Hepatocyte (in vitro differentiated cells): ENCODE measurements at regions not wholly inside any gene's neighbourhood (a gene's known extent, or its start where the extent isn't known, plus 50 kb on each side); places are given as distances from the start of the nearest gene placed in this dataset.
"Not testable (repeated sequence)": the region's sequence is repeated elsewhere in the genome, so short reads cannot be mapped to it uniquely, and the experiment has no call there.

Source experiments
- DNase-seq: peaks from one replicate; pipeline ENCODE4 v3.0.0-alpha.2; 2016; ENCODE audit warnings: low spot score
- H2AFZ ChIP-seq: fragments of 200-600 bp; sonication (generic); 2 replicates; pipeline ENCODE4 v1.6.0; 2016; ENCODE audit warnings: antibody characterized with exemption, mild to moderate bottlenecking
- H3K27ac ChIP-seq: fragments of 200-600 bp; sonication (generic); 2 replicates; pipeline ENCODE4 v1.5.1; 2016; ENCODE audit warnings: mild to moderate bottlenecking
- H3K27me3 ChIP-seq: fragments of 200-600 bp; sonication (generic); 2 replicates; pipeline ENCODE4 v1.6.1; 2016
- H3K36me3 ChIP-seq: fragments of 200-600 bp; sonication (generic); replicated peaks from 2 replicates; pipeline ENCODE4 v1.5.1; 2016; ENCODE audit warnings: low read depth; ENCODE audit not compliant: insufficient read depth
- H3K4me1 ChIP-seq: fragments of 200-600 bp; sonication (generic); 2 replicates; pipeline ENCODE4 v1.5.1; 2016; ENCODE audit warnings: mild to moderate bottlenecking, moderate library complexity; ENCODE audit not compliant: insufficient read depth
- H3K4me2 ChIP-seq: fragments of 200-600 bp; sonication (generic); 2 replicates; pipeline ENCODE4 v1.6.0; 2016
- H3K4me3 ChIP-seq: fragments of 200-600 bp; sonication (generic); 2 replicates; pipeline ENCODE4 v1.5.1; 2016; ENCODE audit warnings: mild to moderate bottlenecking
- H3K79me2 ChIP-seq: fragments of 200-600 bp; sonication (generic); 2 replicates; pipeline ENCODE4 v1.6.0; 2017; ENCODE audit warnings: mild to moderate bottlenecking
- H3K9me2 ChIP-seq: fragments of 200-600 bp; sonication (generic); replicated peaks from 2 replicates; pipeline ENCODE4 v1.6.0; 2017; ENCODE audit warnings: mild to moderate bottlenecking; ENCODE audit not compliant: insufficient read depth
- H3K9me3 ChIP-seq: fragments of 200-600 bp; sonication (generic); 2 replicates; pipeline ENCODE4 v1.5.1; 2016; ENCODE audit warnings: low read depth, mild to moderate bottlenecking
- H4K20me1 ChIP-seq: fragments of 200-600 bp; sonication (generic); 2 replicates; pipeline ENCODE4 v1.6.0; 2016; ENCODE audit warnings: mild to moderate bottlenecking; ENCODE audit not compliant: insufficient read depth, poor library complexity, severe bottlenecking
- WGBS: methylation state at CpG from one replicate; pipeline ENCODE4 v1.1.6; 2016; ENCODE audit warnings: low lambda C conversion rate; ENCODE audit errors: missing lambda C conversion rate; 5-methylcytosine and 5-hydroxymethylcytosine counted together

DNA sequence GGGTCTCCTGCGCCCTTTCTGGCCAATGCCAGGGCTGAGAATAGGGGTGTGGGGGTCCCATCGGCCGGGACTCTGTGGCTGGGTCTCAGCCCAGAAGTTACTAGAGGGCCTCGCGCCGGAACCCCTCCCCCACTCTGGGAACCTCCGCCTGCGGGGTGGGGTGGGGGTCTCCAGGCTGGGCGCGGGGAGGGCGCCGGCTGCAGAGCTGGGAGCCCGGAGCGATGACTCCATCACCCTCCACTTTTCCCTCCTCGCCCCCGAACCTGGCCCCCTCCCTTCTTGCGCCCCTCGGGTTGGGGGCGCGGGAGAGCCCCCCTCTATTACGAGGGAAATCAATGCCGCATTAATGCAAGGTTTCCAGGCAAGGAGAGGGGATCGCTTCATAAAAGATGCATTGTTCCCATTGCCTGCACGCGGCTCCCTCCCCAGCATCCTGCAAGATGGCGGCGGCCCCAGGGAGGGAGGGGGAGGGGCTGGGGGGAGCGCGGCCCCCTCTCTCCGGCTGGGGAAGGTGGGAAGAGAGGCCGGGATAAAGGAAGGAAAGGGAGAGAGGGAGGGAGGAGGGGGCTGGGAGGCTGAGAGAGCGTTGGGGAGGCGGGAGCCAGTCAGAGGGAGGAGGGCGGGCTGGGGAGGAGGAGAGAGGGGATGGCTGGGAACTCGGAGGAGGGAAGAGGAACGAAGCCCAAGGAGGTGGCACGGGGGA lies 156.7 kb downstream of the CRLF3 start:
- Histone ChIP-seq H3K4me2 (peak overlapping the region; percentile 78), H3K27ac (peak overlapping the region; percentile 61), H3K4me3 (peak overlapping the region; percentile 36), H2AFZ (peak overlapping the region; percentile 76)
- not testable (repeated sequence) for H4K20me1 ChIP-seq, H3K79me2 ChIP-seq, H3K36me3 ChIP-seq, H3K4me1 ChIP-seq, H3K9me2 ChIP-seq, H3K9me3 ChIP-seq, H3K27me3 ChIP-seq
- 0% methylated on average over 4 of the region's 37 CpGs for WGBS
- peak; percentile 84 for DNase-seq

DNA sequence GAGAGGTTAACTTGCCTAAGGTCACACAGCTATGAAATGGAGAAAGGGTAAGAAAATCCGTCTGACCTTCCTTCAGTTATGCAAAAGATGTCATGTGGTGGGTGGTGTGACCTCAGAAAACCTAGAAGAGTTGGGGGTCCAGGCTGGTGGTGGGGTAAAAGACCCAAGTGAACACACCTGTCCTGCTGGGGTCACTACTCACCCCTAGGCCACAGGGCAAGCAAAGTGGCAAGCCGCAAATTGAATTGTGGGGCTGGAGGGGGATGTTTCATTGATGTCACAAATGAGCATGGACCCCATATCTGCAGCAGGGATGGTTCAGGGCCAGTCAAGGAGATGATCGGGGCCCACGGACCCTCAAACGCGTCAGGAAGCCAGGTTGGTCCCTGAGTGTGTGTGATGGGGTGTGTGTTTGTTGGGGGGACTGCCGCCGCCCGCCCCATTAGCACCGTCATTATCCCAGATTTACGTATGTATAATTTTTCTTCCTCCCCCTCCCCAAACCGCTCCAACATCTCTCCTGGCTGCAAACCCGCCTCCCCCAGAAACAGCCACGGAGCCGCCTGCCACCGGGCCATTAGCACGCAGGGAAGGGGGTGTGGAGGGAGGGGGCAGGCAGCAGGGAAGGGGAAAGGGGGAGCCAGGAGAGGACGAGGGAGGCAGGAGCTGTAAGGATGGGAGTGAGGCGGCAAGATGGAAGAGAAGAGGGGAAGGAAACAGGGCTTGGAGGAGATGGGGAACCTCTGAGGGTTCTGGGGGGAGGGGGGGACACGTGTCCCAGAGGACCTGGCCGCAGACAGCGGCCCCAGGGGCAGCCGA lies 157.4 kb downstream of the CRLF3 start:
- H3K9me2 ChIP-seq, H3K4me3 ChIP-seq, H3K27me3 ChIP-seq, DNase-seq, H3K4me1 ChIP-seq, H3K9me3 ChIP-seq, H3K79me2 ChIP-seq, H4K20me1 ChIP-seq, H3K36me3 ChIP-seq: not testable (repeated sequence)
- Histone ChIP-seq H3K27ac (peak overlapping the region; percentile 61), H2AFZ (peak overlapping the region; percentile 76), H3K4me2 (peak overlapping the region; percentile 78)
- WGBS: 32% methylated on average over 13 of the region's 23 CpGs

DNA sequence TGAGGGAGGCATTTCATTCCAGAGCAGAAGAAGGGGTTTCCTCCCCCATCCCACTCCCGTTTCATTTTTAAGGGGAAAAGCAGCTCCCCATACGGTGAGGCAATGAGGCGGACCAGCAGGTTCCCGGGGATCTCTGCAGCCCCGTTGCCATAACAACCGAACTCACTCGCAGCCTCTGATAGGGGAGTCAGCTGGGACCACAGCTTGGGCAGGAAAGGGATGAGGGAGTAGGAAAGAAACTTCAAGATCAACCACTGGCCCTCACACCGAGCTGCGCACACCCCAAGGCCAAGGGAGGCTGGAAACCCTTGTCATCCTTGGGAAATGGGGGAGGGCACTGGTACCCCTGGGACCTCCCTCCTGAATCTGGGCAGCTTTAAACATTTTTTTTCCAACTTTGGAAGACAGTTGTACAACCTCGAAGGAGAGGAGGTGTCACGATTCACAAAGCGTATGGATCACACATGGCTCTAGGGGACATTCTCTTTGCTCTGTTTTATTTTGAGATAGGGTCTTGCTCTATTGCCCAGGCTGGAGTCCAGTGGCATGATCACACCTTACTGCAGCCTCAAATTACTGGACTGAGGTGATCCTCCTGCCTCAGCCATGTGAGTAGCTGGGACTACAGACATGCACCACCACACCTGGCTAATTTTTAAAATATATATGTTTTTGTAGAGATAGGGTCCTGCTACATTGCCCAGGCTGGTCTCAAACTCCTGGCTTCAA lies 160.6 kb downstream of the CRLF3 start:
- H2AFZ ChIP-seq, H3K4me3 ChIP-seq, H3K27me3 ChIP-seq, H3K36me3 ChIP-seq, DNase-seq, H4K20me1 ChIP-seq, H3K79me2 ChIP-seq, H3K4me1 ChIP-seq, H3K27ac ChIP-seq, H3K9me3 ChIP-seq, H3K9me2 ChIP-seq, H3K4me2 ChIP-seq: not testable (repeated sequence)
- WGBS: 36% methylated on average over 12 of the region's 12 CpGs

DNA sequence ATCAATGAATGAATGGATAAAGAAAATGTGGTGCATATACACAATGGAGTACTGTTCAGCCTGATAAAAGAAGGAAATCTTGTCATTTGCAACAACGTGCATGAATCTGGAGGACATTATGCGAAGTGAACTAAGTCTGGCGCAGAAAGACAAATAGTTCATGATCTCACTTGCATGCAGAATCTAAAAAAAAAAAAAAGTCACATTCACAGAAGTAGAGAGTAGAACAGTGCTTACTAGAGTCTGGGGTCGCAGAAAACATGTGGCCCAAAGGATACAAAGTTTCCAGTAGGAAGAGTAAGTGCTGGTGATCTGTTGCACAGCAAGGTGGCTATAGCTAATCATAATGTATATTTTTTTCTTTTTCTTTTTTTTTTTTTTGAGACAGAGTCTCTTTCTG lies 167.3 kb downstream of the CRLF3 start:
- not testable (repeated sequence) for H3K9me2 ChIP-seq, H4K20me1 ChIP-seq, H2AFZ ChIP-seq, H3K79me2 ChIP-seq, H3K36me3 ChIP-seq, DNase-seq, H3K4me1 ChIP-seq, H3K27me3 ChIP-seq, H3K27ac ChIP-seq, H3K4me2 ChIP-seq, H3K9me3 ChIP-seq, H3K4me3 ChIP-seq
- WGBS: 71% methylated on average over 3 of the region's 4 CpGs

DNA sequence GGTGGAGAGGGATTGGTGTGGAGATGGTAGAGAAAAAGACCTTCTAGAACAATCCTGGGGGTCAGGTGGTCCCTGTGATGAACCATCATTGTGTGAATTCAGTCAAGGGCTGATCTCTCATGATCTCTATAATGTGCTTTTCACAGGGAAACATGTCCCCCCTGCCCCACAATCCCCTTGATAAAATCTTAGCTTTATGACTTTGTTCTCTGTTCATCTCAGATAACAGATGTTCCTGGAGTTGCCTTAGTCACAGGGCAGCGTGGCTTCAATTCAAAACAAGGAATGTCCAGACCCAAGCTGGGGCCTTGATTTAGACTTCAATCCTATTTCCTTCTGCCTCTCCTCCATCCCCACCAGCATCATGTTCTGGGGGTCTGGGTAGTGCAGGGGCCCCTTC lies 171.5 kb downstream of the CRLF3 start:
- H3K9me2 ChIP-seq, H3K4me2 ChIP-seq, H3K79me2 ChIP-seq, DNase-seq, H3K4me1 ChIP-seq, H2AFZ ChIP-seq, H3K36me3 ChIP-seq, H3K27me3 ChIP-seq, H3K9me3 ChIP-seq, H3K27ac ChIP-seq, H4K20me1 ChIP-seq, H3K4me3 ChIP-seq: not testable (repeated sequence)
- 22% methylated on average over 1 of the region's 1 CpG for WGBS

DNA sequence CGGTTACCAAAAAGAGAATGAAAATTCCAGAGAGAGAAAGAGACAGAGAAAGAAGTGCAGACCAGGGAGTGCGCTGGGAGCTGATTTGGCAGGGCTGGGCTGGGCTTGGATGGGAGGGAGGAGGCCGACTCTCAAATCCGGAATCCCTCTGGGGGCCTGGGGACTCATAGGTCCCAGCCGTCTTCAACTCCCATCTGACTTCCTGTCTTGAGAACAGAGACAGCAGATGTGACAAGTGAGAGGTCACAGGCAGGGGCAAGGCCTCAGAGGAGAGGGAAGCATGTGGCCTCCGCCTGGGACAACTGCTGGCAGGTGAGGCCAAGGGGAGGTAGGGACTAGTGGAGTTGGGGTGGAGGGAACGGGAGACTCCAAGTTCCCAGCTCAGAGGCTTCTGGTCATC lies 172.9 kb downstream of the GOSR1 start:
- not testable (repeated sequence) for H3K4me2 ChIP-seq, H3K36me3 ChIP-seq, H3K79me2 ChIP-seq, DNase-seq, H3K4me1 ChIP-seq, H3K9me3 ChIP-seq, H3K27ac ChIP-seq, H3K9me2 ChIP-seq, H2AFZ ChIP-seq, H3K4me3 ChIP-seq, H3K27me3 ChIP-seq, H4K20me1 ChIP-seq
- 100% methylated on average over 1 of the region's 7 CpGs for WGBS

DNA sequence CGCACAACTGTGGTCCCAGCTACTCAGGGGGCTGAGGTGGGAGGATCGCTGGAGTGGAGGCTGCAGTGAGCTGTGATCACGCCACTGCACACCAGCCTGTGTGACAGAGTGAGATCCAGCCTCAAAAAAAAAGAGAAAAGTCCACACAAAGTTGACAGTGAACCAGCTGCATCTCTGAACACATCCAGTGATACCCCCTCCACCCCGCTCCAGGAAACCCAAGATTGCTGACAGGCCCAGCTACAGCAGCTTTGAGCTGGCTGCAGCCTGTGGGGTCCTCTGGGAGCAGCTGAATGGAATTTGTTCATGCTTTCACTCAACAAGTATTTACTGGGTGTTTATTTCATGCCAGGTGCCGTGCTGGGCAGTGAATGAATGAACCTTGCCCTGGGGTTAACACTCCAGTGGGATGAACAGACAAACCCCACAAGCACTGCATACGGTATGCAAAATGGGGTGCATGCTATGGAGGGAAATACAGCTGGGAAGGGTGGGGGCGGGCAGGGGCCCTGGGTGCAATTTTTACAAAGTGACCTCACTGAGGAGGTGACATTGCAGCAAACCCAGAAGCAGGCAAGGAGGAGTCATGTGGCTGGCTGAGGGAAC lies 170.9 kb downstream of the GOSR1 start:
- 83% methylated on average over 7 of the region's 7 CpGs for WGBS
- H3K79me2 ChIP-seq, H3K9me3 ChIP-seq, H3K9me2 ChIP-seq, H3K36me3 ChIP-seq, H3K27ac ChIP-seq, H3K4me1 ChIP-seq, H3K4me3 ChIP-seq, H3K27me3 ChIP-seq, H4K20me1 ChIP-seq, DNase-seq, H3K4me2 ChIP-seq, H2AFZ ChIP-seq: not testable (repeated sequence)

DNA sequence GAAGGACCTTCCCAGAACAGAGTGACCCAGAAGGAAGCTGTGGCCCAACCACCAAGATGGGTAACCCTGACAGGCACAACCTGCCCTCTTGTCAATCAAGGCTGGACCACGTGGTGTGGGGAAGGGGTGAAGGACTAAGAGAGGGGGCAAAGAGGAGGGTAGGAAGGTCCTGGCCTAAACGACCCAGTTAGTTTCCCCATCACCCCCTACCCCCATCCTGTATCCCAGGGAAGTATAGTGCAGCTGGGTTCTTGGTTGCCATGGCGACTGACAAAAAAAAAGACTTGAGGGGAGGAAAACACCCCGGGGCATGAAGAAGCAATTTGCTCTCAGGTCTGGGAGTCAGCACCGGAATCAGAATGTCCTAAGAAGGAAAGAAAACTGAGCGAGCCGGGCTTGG lies 168.7 kb downstream of the GOSR1 start:
- not testable (repeated sequence) for DNase-seq, H2AFZ ChIP-seq, H3K4me2 ChIP-seq, H3K27ac ChIP-seq, H3K9me3 ChIP-seq, H3K27me3 ChIP-seq, H3K9me2 ChIP-seq, H3K36me3 ChIP-seq, H3K4me1 ChIP-seq, H3K79me2 ChIP-seq, H3K4me3 ChIP-seq, H4K20me1 ChIP-seq
- WGBS: 16% methylated on average over 7 of the region's 7 CpGs
